ENCODE measurements at regions not wholly inside any gene's neighbourhood (a gene's known extent, or its start where the extent isn't known, plus 50 kb on each side); places are given as distances from the start of the nearest gene placed in this dataset.
"Not testable (repeated sequence)": the region's sequence is repeated elsewhere in the genome, so short reads cannot be mapped to it uniquely, and the experiment has no call there.

DNA sequence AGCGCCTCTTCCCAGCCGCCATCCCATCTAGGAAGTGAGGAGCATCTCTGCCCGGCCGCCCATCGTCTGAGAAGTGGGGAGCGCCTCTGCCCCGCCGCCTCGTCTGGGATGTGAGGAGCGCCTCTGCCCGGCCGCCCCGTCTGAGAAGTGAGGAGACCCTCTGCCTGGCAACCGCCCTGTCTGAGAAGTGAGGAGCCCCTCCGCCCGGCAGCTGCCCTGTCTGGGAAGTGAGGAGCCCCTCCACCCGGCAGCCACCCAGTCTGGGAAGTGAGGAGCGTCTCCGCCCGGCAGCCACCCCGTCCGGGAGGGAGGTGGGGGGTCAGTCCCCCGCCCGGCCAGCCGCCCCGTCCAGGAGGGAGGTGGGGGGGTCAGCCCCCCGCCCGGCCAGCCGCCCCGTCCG, 139.4 kb upstream of the ANKRD55 start:
- TF ChIP-seq, protein P1, sequence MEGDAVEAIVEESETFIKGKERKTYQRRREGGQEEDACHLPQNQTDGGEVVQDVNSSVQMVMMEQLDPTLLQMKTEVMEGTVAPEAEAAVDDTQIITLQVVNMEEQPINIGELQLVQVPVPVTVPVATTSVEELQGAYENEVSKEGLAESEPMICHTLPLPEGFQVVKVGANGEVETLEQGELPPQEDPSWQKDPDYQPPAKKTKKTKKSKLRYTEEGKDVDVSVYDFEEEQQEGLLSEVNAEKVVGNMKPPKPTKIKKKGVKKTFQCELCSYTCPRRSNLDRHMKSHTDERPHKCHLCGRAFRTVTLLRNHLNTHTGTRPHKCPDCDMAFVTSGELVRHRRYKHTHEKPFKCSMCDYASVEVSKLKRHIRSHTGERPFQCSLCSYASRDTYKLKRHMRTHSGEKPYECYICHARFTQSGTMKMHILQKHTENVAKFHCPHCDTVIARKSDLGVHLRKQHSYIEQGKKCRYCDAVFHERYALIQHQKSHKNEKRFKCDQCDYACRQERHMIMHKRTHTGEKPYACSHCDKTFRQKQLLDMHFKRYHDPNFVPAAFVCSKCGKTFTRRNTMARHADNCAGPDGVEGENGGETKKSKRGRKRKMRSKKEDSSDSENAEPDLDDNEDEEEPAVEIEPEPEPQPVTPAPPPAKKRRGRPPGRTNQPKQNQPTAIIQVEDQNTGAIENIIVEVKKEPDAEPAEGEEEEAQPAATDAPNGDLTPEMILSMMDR (IDR thresholded peaks at IDR 0.05 in 4 of 5, conservative IDR thresholded peaks at IDR 0.05 in 1 of 5) = not testable (repeated sequence)
- not testable (repeated sequence) for TF ChIP-seq POLR2A (IDR thresholded peaks at IDR 0.05)

All from gastrocnemius medialis (tissue), 4 donors.